IMR-90 (cell line): ENCODE measurements at regions not wholly inside any gene's neighbourhood (a gene's known extent, or its start where the extent isn't known, plus 50 kb on each side); places are given as distances from the start of the nearest gene placed in this dataset.

Experiments used
- ATAC-seq: fragments of 200-7000 bp; cut with Tn5 transposase; 2 replicates; pipeline ENCODE4 v1.9.1; 2020; ENCODE audit warnings: low read depth, mild to moderate bottlenecking, moderate library complexity
- BruUV-seq: library from RNA; stranded (reverse); fragments of 400-500 nt; replicated peaks from 2 replicates; lab custom pipeline; 2021; lab: Mats Ljungman, UMichigan
- CTCF ChIA-PET: fragments of 300-600 bp; formaldehyde crosslinking; extraction: SDS; loops from one replicate; lab custom pipeline; 2021; ENCODE audit warnings: antibody characterized with exemption; lab: Yijun Ruan, JAX
- POLR2A ChIA-PET: fragments of 300-600 bp; sonication (Branson Sonifier 250); formaldehyde crosslinking; loops from one replicate; lab custom pipeline; 2022; ENCODE audit warnings: antibody characterized with exemption; ENCODE audit not compliant: unreplicated experiment; lab: Charles Lee
- DNase-seq: peaks from one replicate; pipeline ENCODE4 v3.0.0; 2013
- H2AFZ ChIP-seq: replicated peaks from 2 replicates; pipeline ENCODE3; 2013; ENCODE audit warnings: low read length, mild to moderate bottlenecking; ENCODE audit not compliant: poor library complexity
- H2AK5ac ChIP-seq: 2 replicates; pipeline ENCODE4 v1.6.1; 2013; ENCODE audit warnings: low read depth, low read length, inconsistent platforms
- H2AK9ac ChIP-seq: replicated peaks from 2 replicates; pipeline ENCODE3; 2013; ENCODE audit warnings: mild to moderate bottlenecking, low read depth, low read length, moderate library complexity; ENCODE audit not compliant: poor library complexity
- H2BK120ac ChIP-seq: 2 replicates; pipeline ENCODE4 v1.6.1; 2013; ENCODE audit warnings: low read depth, low read length, inconsistent platforms
- H2BK15ac ChIP-seq: 3 replicates; pipeline ENCODE4 v1.6.1; 2013; ENCODE audit warnings: low read depth, low read length, inconsistent platforms
- H2BK20ac ChIP-seq: 2 replicates; pipeline ENCODE4 v1.6.1; 2013; ENCODE audit warnings: low read depth, mild to moderate bottlenecking, inconsistent platforms, low read length, moderate library complexity
- H2BK5ac ChIP-seq: 2 replicates; pipeline ENCODE4 v1.6.1; 2013; ENCODE audit warnings: mild to moderate bottlenecking, low read depth, low read length, inconsistent platforms; ENCODE audit not compliant: poor library complexity, severe bottlenecking
- H3K14ac ChIP-seq: replicated peaks from 2 replicates; pipeline ENCODE4 v1.6.1; 2013; ENCODE audit warnings: low read depth, low read length, inconsistent platforms
- H3K18ac ChIP-seq: 2 replicates; pipeline ENCODE4 v1.6.1; 2013; ENCODE audit warnings: low read depth, low read length, control low read depth
- H3K23ac ChIP-seq: 2 replicates; pipeline ENCODE4 v1.6.1; 2013; ENCODE audit warnings: low read depth, low read length, inconsistent platforms
- H3K27ac ChIP-seq: 2 replicates; pipeline ENCODE4 v1.5.1; 2013; ENCODE audit warnings: mild to moderate bottlenecking, control low read depth, low read length; ENCODE audit not compliant: insufficient read depth
- H3K27me3 ChIP-seq: 2 replicates; pipeline ENCODE4 v1.6.1; 2013; ENCODE audit warnings: low read length; ENCODE audit not compliant: control insufficient read depth, insufficient read depth
- H3K36me3 ChIP-seq: 2 replicates; pipeline ENCODE4 v1.6.1; 2013; ENCODE audit warnings: low read length, mixed read lengths; ENCODE audit not compliant: control insufficient read depth, insufficient read depth
- H3K4ac ChIP-seq: 2 replicates; pipeline ENCODE4 v1.6.1; 2013; ENCODE audit warnings: low read depth, low read length, inconsistent platforms
- H3K4me1 ChIP-seq: 2 replicates; pipeline ENCODE4 v1.6.1; 2013; ENCODE audit warnings: low read length, mixed read lengths; ENCODE audit not compliant: control insufficient read depth, insufficient read depth
- H3K4me2 ChIP-seq: 2 replicates; pipeline ENCODE4 v1.6.1; 2013; ENCODE audit warnings: low read depth, mild to moderate bottlenecking, control low read depth, low read length, moderate library complexity
- H3K4me3 ChIP-seq: 2 replicates; pipeline ENCODE4 v1.5.1; 2013; ENCODE audit warnings: low read depth, mild to moderate bottlenecking, control low read depth, low read length, moderate library complexity; ENCODE audit not compliant: insufficient read depth
- H3K56ac ChIP-seq: 2 replicates; pipeline ENCODE4 v1.6.1; 2013; ENCODE audit warnings: low read length, inconsistent platforms; ENCODE audit not compliant: insufficient read depth; ENCODE audit errors: extremely low read depth
- H3K79me1 ChIP-seq, 2 experiments: 2 replicates each; pipeline ENCODE4 v1.6.1; 2013; ENCODE audit warnings: low read length in 2 of 2, inconsistent platforms in 1 of 2, low read depth in 1 of 2
- H3K9ac ChIP-seq: 2 replicates; pipeline ENCODE4 v1.6.1; 2013; ENCODE audit warnings: low read depth, low read length, control low read depth
- H3K9me1 ChIP-seq: 2 replicates; pipeline ENCODE4 v1.6.1; 2013; ENCODE audit warnings: low read length, inconsistent platforms; ENCODE audit not compliant: insufficient read depth
- H3K9me3 ChIP-seq: 2 replicates; pipeline ENCODE4 v1.6.1; 2013; ENCODE audit warnings: low read length; ENCODE audit not compliant: control insufficient read depth, insufficient read depth
- H4K20me1 ChIP-seq: 2 replicates; pipeline ENCODE4 v1.6.1; 2013; ENCODE audit warnings: low read length, inconsistent platforms; ENCODE audit not compliant: insufficient read depth
- H4K5ac ChIP-seq: 2 replicates; pipeline ENCODE4 v1.6.1; 2013; ENCODE audit warnings: mild to moderate bottlenecking, low read depth, low read length, control low read depth
- H4K8ac ChIP-seq, 2 experiments: 2 replicates each; pipeline ENCODE4 v1.6.1; 2013; ENCODE audit warnings: low read depth in 2 of 2, low read length in 2 of 2, control low read depth in 1 of 2, inconsistent platforms in 1 of 2
- H4K91ac ChIP-seq: 2 replicates; pipeline ENCODE4 v1.6.1; 2013; ENCODE audit warnings: low read depth, low read length, inconsistent platforms; ENCODE audit not compliant: insufficient read depth
- BHLHE40 ChIP-seq: fragments of 150-350 bp; IDR thresholded peaks from 2 replicates; pipeline ENCODE4 v1.6.1; 2016; ENCODE audit warnings: mild to moderate bottlenecking, low read depth, low read length
- FOS ChIP-seq: fragments of 150-350 bp; IDR thresholded peaks from 2 replicates; pipeline ENCODE4 v1.6.1; 2016; ENCODE audit warnings: low read depth, low read length
- MAFK ChIP-seq: IDR thresholded peaks from 2 replicates; pipeline ENCODE4 v1.6.1; 2012; ENCODE audit warnings: low read depth, low read length, improper control_type of control experiment
- MXI1 ChIP-seq: IDR thresholded peaks from 2 replicates; pipeline ENCODE4 v1.6.1; 2012; ENCODE audit warnings: low read depth, mild to moderate bottlenecking, low read length, moderate library complexity, borderline replicate concordance
- RAD21 ChIP-seq: IDR thresholded peaks from 2 replicates; pipeline ENCODE4 v1.6.1; 2012; ENCODE audit warnings: low read length, improper control_type of control experiment
- RCOR1 ChIP-seq: IDR thresholded peaks from 2 replicates; pipeline ENCODE4 v1.6.1; 2012; ENCODE audit warnings: mild to moderate bottlenecking, low read length, improper control_type of control experiment; ENCODE audit not compliant: insufficient replicate concordance
- RFX5 ChIP-seq: IDR thresholded peaks from 2 replicates; pipeline ENCODE4 v1.8.0; 2012; ENCODE audit warnings: low read depth, mild to moderate bottlenecking, low read length, moderate library complexity
- SMC3 ChIP-seq: fragments of 150-350 bp; IDR thresholded peaks from 2 replicates; pipeline ENCODE4 v1.6.1; 2016; ENCODE audit warnings: low read depth, mild to moderate bottlenecking, antibody characterized with exemption, low read length, moderate library complexity
- USF2 ChIP-seq: fragments of 150-350 bp; IDR thresholded peaks from 2 replicates; pipeline ENCODE4 v1.6.1; 2017; ENCODE audit warnings: mild to moderate bottlenecking, antibody characterized with exemption, low read length, low read depth
- WGBS, 2 experiments: methylation state at CpG; one replicate each; pipeline versions ENCODE4 v1.1.5 to v1.1.7; 2013; ENCODE audit warnings: missing lambda C conversion rate in 2 of 2; ENCODE audit not compliant: insufficient read length in 1 of 2; ENCODE audit errors: extremely low coverage in 2 of 2; 5-methylcytosine and 5-hydroxymethylcytosine counted together
- dilution Hi-C: fragments of 300-500 bp; cut with HindIII; formaldehyde crosslinking; loops from one replicate; pipeline ENCODE4 v1.14.3; 2018; ENCODE audit warnings: low sequenced_read_pairs; ENCODE audit not compliant: unreplicated experiment
- in situ Hi-C: fragments of 300-500 bp; cut with MboI; formaldehyde crosslinking; loops from 3 replicates; pipeline ENCODE4 v1.14.3; 2019; ENCODE audit warnings: low sequenced_read_pairs, inconsistent platforms, mixed read lengths
- intact Hi-C: fragments of 100-400 bp; cut with micrococcal nuclease; formaldehyde crosslinking; loops from 2 replicates; pipeline ENCODE4 v1.10.0; 2022
- TF ChIP-seq, protein P1 (sequence below): fragments of 150-350 bp; IDR thresholded peaks from 2 replicates; pipeline ENCODE4 v1.6.1; 2016; ENCODE audit warnings: low read depth, mild to moderate bottlenecking, low read length, moderate library complexity, borderline replicate concordance
- TF ChIP-seq, protein P2 (sequence below): conservative IDR thresholded peaks from 2 replicates; pipeline ENCODE4 v1.5.1; 2012; ENCODE audit warnings: mild to moderate bottlenecking, low read depth, low read length, improper control_type of control experiment

DNA sequence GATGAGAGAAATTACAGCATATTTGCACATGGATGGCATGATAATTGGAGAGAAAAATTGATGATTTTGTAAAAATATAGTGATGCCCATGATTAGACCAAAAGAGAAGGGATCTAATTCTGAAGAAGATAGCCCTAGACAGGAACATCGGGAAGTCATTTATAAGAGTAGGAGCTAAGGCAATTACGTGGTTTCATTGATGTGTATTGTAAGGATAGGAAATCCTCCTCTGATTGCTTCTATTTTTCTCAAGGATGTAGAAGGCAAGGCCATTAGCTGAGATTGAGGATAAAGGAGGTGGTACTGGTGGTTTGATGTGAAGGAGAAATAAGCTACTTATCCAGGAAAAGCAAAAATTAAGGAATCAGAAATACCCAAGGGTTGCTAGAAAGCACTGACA lies 176.5 kb upstream of the SOX11 start:
- H2BK20ac ChIP-seq, result no peak overlapping the region
- H3K27me3 ChIP-seq, result no peaks in the 10 kb centered on the region
- no peak overlapping the region for H3K14ac ChIP-seq
- no peak overlapping the region for H3K56ac ChIP-seq
- H3K79me1 ChIP-seq, result no peaks in the 10 kb centered on the region
- H3K9ac ChIP-seq, result no peak overlapping the region
- no peak overlapping the region for H2BK120ac ChIP-seq
- in situ Hi-C loops (no loop called here), dilution Hi-C loops (no loop called here), intact Hi-C loops (no loop called here)
- DNase-seq (no peak), ATAC-seq (no peak)
- H3K27ac ChIP-seq, result no peak overlapping the region
- H4K91ac ChIP-seq, result no peak overlapping the region
- no peak overlapping the region for H4K5ac ChIP-seq
- no peak overlapping the region for H3K4me3 ChIP-seq
- H3K36me3 ChIP-seq, result no peaks in the 10 kb centered on the region
- H3K9me1 ChIP-seq, result no peaks in the 10 kb centered on the region
- peaks cover 4% of the 10 kb centered on the region; the same call in 1 of the 2 replicates for H3K9me3 ChIP-seq
- H3K4ac ChIP-seq, result no peak overlapping the region
- H4K8ac ChIP-seq, result no peak overlapping the region
- H2AK5ac ChIP-seq, result no peak overlapping the region
- no TSS peak for BruUV-seq
- H2BK15ac ChIP-seq, result no peak overlapping the region
- H2AK9ac ChIP-seq, result no peak overlapping the region
- H3K4me2 ChIP-seq, result no peak overlapping the region
- no peak overlapping the region for H2AFZ ChIP-seq
- peaks cover 1% of the 10 kb centered on the region; the same call in 1 of the 2 replicates for H3K4me1 ChIP-seq
- H3K18ac ChIP-seq, result no peak overlapping the region
- no peak for TF ChIP-seq USF2
- no peak for TF ChIP-seq SMC3
- TF ChIP-seq BHLHE40, result no peak
- TF ChIP-seq, protein P1, sequence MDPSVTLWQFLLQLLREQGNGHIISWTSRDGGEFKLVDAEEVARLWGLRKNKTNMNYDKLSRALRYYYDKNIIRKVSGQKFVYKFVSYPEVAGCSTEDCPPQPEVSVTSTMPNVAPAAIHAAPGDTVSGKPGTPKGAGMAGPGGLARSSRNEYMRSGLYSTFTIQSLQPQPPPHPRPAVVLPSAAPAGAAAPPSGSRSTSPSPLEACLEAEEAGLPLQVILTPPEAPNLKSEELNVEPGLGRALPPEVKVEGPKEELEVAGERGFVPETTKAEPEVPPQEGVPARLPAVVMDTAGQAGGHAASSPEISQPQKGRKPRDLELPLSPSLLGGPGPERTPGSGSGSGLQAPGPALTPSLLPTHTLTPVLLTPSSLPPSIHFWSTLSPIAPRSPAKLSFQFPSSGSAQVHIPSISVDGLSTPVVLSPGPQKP, result no peak
- TF ChIP-seq MAFK, result no peak
- TF ChIP-seq FOS, result no peak
- no peak for TF ChIP-seq RCOR1
- TF ChIP-seq RAD21, result no peak
- TF ChIP-seq MXI1, result no peak
- TF ChIP-seq, protein P2, sequence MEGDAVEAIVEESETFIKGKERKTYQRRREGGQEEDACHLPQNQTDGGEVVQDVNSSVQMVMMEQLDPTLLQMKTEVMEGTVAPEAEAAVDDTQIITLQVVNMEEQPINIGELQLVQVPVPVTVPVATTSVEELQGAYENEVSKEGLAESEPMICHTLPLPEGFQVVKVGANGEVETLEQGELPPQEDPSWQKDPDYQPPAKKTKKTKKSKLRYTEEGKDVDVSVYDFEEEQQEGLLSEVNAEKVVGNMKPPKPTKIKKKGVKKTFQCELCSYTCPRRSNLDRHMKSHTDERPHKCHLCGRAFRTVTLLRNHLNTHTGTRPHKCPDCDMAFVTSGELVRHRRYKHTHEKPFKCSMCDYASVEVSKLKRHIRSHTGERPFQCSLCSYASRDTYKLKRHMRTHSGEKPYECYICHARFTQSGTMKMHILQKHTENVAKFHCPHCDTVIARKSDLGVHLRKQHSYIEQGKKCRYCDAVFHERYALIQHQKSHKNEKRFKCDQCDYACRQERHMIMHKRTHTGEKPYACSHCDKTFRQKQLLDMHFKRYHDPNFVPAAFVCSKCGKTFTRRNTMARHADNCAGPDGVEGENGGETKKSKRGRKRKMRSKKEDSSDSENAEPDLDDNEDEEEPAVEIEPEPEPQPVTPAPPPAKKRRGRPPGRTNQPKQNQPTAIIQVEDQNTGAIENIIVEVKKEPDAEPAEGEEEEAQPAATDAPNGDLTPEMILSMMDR, result no peak
- TF ChIP-seq RFX5, result no peak
- ChIA-PET CTCF (no interaction called here), POLR2A (no interaction called here)
- no peaks in the 10 kb centered on the region for H4K20me1 ChIP-seq
- H2BK5ac ChIP-seq, result no peak overlapping the region
- no peak overlapping the region for H3K23ac ChIP-seq
- no CpG with 5 or more reads among the region's 2 CpGs for WGBS, 2 experiments
